ENCODE measurements at regions not wholly inside any gene's neighbourhood (a gene's known extent, or its start where the extent isn't known, plus 50 kb on each side); places are given as distances from the start of the nearest gene placed in this dataset.

- Histone ChIP-seq H3K4me3 (replicated peaks; ENCODE audit: low read depth, low read length) (no peak overlapping the region), H3K27me3 (replicated peaks; ENCODE audit: control insufficient read depth, insufficient read depth, low read length) (no peaks in the 10 kb centered on the region), H3K36me3 (ENCODE audit: control insufficient read depth, insufficient read depth, low read length) (no peaks in the 10 kb centered on the region)
- no peak for DNase-seq (ENCODE audit: extremely low read depth, insufficient read length)
- TF ChIP-seq, protein P1, sequence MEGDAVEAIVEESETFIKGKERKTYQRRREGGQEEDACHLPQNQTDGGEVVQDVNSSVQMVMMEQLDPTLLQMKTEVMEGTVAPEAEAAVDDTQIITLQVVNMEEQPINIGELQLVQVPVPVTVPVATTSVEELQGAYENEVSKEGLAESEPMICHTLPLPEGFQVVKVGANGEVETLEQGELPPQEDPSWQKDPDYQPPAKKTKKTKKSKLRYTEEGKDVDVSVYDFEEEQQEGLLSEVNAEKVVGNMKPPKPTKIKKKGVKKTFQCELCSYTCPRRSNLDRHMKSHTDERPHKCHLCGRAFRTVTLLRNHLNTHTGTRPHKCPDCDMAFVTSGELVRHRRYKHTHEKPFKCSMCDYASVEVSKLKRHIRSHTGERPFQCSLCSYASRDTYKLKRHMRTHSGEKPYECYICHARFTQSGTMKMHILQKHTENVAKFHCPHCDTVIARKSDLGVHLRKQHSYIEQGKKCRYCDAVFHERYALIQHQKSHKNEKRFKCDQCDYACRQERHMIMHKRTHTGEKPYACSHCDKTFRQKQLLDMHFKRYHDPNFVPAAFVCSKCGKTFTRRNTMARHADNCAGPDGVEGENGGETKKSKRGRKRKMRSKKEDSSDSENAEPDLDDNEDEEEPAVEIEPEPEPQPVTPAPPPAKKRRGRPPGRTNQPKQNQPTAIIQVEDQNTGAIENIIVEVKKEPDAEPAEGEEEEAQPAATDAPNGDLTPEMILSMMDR (IDR thresholded peaks at IDR 0.05; ENCODE audit: insufficient read depth, low read length, poor library complexity, severe bottlenecking), result no peak
Observed at GRCh38 chr3:176919836-176920765, 277.2 kb downstream of the TBL1XR1 start.

DNA sequence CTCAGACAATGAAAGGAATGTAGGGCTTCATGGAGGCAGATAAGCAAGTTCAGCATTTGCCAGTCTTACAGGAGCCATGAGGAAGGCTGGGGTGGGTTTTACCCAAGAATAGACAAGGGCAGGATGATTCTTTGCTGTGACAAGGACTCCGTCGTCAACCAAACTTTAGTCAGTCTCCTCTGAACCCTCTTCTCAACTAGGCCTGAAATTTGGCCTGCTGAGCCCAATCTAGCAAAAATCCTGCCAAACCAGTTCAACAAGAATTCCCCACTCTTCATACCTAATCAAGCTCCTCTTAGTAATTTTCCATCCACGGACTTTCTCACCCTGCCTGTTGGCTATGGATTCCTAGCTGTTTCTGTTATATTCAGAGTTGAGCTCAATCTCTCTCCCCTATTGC is 280.5 kb downstream of the TBL1XR1 start:
- H3K4me3 ChIP-seq (replicated peaks; ENCODE audit: low read depth, low read length), result no peak overlapping the region
- H3K36me3 ChIP-seq (ENCODE audit: control insufficient read depth, insufficient read depth, low read length), result no peaks in the 10 kb centered on the region
- no peak for DNase-seq (ENCODE audit: extremely low read depth, insufficient read length)
- no peaks in the 10 kb centered on the region for H3K27me3 ChIP-seq (replicated peaks; ENCODE audit: control insufficient read depth, insufficient read depth, low read length)
- TF ChIP-seq, protein P1 (IDR thresholded peaks at IDR 0.05; ENCODE audit: insufficient read depth, low read length, poor library complexity, severe bottlenecking), result no peak

DNA sequence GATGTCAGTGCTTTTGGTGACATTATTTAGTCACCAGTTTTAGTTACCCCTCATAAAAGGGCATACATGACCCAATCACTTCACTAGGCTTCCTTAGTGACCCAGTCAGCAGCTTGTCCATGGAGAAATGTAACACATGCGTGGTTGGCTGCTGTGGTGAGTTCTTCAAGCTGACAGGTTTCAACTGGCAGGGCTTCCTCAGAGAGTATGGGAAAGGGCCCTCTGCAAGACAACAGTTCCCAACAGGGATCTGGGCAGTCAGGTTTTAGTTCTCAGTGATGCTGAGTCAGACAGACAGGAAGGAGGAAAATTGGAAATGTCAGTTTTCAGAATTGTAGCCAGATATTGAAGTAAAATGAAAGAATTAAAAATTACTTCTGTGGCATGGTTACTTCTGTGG is 282.5 kb downstream of the TBL1XR1 start:
- Histone ChIP-seq H3K27me3 (replicated peaks; ENCODE audit: control insufficient read depth, insufficient read depth, low read length) (no peaks in the 10 kb centered on the region; the same call in 1 of the 2 replicates), H3K4me3 (replicated peaks; ENCODE audit: low read depth, low read length) (no peak overlapping the region), H3K36me3 (ENCODE audit: control insufficient read depth, insufficient read depth, low read length) (no peaks in the 10 kb centered on the region)
- TF ChIP-seq, protein P1 (IDR thresholded peaks at IDR 0.05; ENCODE audit: insufficient read depth, low read length, poor library complexity, severe bottlenecking), result no peak
- no peak for DNase-seq (ENCODE audit: extremely low read depth, insufficient read length)

- H3K36me3 ChIP-seq (ENCODE audit: control insufficient read depth, insufficient read depth, low read length), result no peaks in the 10 kb centered on the region
- no peak overlapping the region for H3K4me3 ChIP-seq (replicated peaks; ENCODE audit: low read depth, low read length)
- H3K27me3 ChIP-seq (replicated peaks; ENCODE audit: control insufficient read depth, insufficient read depth, low read length), result no peaks in the 10 kb centered on the region; the same call in none of the 2 replicates
- DNase-seq (ENCODE audit: extremely low read depth, insufficient read length), result no peak
- TF ChIP-seq, protein P1 (IDR thresholded peaks at IDR 0.05; ENCODE audit: insufficient read depth, low read length, poor library complexity, severe bottlenecking), result no peak
Observed at GRCh38 chr3:176911579-176911978, 285.7 kb downstream of the TBL1XR1 start.

GRCh38 chr3:176909044-176909443 is 288.2 kb downstream of the TBL1XR1 start:
- Histone ChIP-seq H3K36me3 (ENCODE audit: control insufficient read depth, insufficient read depth, low read length) (no peaks in the 10 kb centered on the region), H3K27me3 (replicated peaks; ENCODE audit: control insufficient read depth, insufficient read depth, low read length) (no peaks in the 10 kb centered on the region; the same call in none of the 2 replicates), H3K4me3 (replicated peaks; ENCODE audit: low read depth, low read length) (no peak overlapping the region)
- TF ChIP-seq, protein P1 (IDR thresholded peaks at IDR 0.05; ENCODE audit: insufficient read depth, low read length, poor library complexity, severe bottlenecking), result no peak
- no peak for DNase-seq (ENCODE audit: extremely low read depth, insufficient read length)
